Glutamatergic neuron (in vitro differentiated cells): ENCODE measurements at regions not wholly inside any gene's neighbourhood (a gene's known extent, or its start where the extent isn't known, plus 50 kb on each side); places are given as distances from the start of the nearest gene placed in this dataset.
"Not testable (repeated sequence)": the region's sequence is repeated elsewhere in the genome, so short reads cannot be mapped to it uniquely, and the experiment has no call there.

ENCODE experiments used
- DNase-seq: peaks from one replicate; pipeline ENCODE4 v3.0.0; 2022
- H3K27ac Mint-ChIP-seq: one replicate; pipeline ENCODE4 v1.8.0; 2020; ENCODE audit warnings: mild to moderate bottlenecking, mixed read lengths, inconsistent platforms; ENCODE audit not compliant: unreplicated experiment
- H3K27me3 Mint-ChIP-seq: one replicate; pipeline ENCODE4 v1.8.0; 2020; ENCODE audit warnings: mild to moderate bottlenecking, moderate library complexity, mixed read lengths, inconsistent platforms; ENCODE audit not compliant: unreplicated experiment
- H3K36me3 Mint-ChIP-seq: one replicate; pipeline ENCODE4 v1.8.0; 2020; ENCODE audit warnings: mild to moderate bottlenecking, mixed read lengths, inconsistent platforms; ENCODE audit not compliant: unreplicated experiment
- H3K4me1 Mint-ChIP-seq: one replicate; pipeline ENCODE4 v1.8.0; 2020; ENCODE audit warnings: mild to moderate bottlenecking, low read depth, mixed read lengths, inconsistent platforms; ENCODE audit not compliant: unreplicated experiment
- H3K4me3 Mint-ChIP-seq: one replicate; pipeline ENCODE4 v1.8.0; 2020; ENCODE audit warnings: mild to moderate bottlenecking, mixed read lengths, inconsistent platforms; ENCODE audit not compliant: unreplicated experiment
- H3K9me3 Mint-ChIP-seq: one replicate; pipeline ENCODE4 v1.8.0; 2020; ENCODE audit warnings: mild to moderate bottlenecking, moderate library complexity, mixed read lengths, inconsistent platforms; ENCODE audit not compliant: unreplicated experiment
- TF ChIP-seq, protein P1 (sequence below): fragments of 200-600 bp; sonication (generic); IDR thresholded peaks from one replicate; pipeline ENCODE4 v1.5.0; 2021; ENCODE audit not compliant: partially characterized antibody, unreplicated experiment

DNA sequence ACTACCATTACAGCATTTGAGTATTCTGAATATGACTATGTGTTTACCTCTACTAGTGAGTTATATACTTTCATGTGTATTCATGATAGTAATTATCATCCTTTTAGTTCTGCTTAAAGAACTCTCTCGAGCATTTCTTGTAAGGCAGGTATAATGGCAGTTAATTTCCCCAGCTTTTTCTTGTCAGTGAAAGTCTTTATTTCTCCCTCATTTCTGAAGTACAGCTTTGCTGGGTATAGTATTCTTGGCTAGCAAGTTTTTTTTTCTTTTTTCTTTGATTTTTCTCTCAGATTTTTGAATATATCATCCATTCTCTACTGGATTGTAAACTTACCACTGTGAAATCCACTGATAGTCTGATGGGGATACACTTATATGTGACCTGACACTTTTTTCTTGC lies 165.9 kb upstream of the ARHGAP5 start:
- TF ChIP-seq, protein P1, sequence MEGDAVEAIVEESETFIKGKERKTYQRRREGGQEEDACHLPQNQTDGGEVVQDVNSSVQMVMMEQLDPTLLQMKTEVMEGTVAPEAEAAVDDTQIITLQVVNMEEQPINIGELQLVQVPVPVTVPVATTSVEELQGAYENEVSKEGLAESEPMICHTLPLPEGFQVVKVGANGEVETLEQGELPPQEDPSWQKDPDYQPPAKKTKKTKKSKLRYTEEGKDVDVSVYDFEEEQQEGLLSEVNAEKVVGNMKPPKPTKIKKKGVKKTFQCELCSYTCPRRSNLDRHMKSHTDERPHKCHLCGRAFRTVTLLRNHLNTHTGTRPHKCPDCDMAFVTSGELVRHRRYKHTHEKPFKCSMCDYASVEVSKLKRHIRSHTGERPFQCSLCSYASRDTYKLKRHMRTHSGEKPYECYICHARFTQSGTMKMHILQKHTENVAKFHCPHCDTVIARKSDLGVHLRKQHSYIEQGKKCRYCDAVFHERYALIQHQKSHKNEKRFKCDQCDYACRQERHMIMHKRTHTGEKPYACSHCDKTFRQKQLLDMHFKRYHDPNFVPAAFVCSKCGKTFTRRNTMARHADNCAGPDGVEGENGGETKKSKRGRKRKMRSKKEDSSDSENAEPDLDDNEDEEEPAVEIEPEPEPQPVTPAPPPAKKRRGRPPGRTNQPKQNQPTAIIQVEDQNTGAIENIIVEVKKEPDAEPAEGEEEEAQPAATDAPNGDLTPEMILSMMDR: no peak
- H3K27ac Mint-ChIP-seq: no peak overlapping the region
- no peak overlapping the region for H3K4me3 Mint-ChIP-seq
- no peaks in the 10 kb centered on the region for H3K4me1 Mint-ChIP-seq
- peaks cover 12% of the 10 kb centered on the region for H3K9me3 Mint-ChIP-seq
- H3K36me3 Mint-ChIP-seq: peaks cover 7% of the 10 kb centered on the region
- peaks cover 1% of the 10 kb centered on the region for H3K27me3 Mint-ChIP-seq
- no peak for DNase-seq

- H3K9me3 Mint-ChIP-seq: peaks cover 12% of the 10 kb centered on the region
- DNase-seq: no peak
- no peak overlapping the region for H3K27ac Mint-ChIP-seq
- peaks cover 7% of the 10 kb centered on the region for H3K36me3 Mint-ChIP-seq
- H3K4me1 Mint-ChIP-seq: no peaks in the 10 kb centered on the region
- H3K4me3 Mint-ChIP-seq: no peak overlapping the region
- TF ChIP-seq, protein P1: no peak
- peaks cover 1% of the 10 kb centered on the region for H3K27me3 Mint-ChIP-seq
These were observed 163.7 kb upstream of the ARHGAP5 start for GRCh38 chr14:31913370-31913769.

DNA sequence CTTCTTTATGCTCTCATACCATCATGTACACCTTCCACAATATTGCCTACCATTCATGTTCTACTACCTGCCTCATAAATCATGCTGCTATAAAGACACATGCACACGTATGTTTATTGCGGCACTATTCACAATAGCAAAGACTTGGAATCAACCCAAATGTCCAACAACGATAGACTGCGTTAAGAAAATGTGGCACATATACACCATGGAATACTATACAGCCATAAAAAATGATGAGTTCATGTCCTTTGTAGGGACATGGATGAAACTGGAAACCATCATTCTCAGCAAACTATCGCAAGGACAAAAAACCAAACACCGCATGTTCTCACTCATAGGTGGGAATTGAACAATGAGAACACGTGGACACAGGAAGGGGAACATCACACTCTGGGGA lies 158.8 kb upstream of the ARHGAP5 start:
- H3K9me3 Mint-ChIP-seq, H3K27me3 Mint-ChIP-seq, DNase-seq, H3K36me3 Mint-ChIP-seq, H3K4me3 Mint-ChIP-seq, H3K27ac Mint-ChIP-seq: not testable (repeated sequence)
- H3K4me1 Mint-ChIP-seq: peaks cover 24% of the 10 kb centered on the region

DNA sequence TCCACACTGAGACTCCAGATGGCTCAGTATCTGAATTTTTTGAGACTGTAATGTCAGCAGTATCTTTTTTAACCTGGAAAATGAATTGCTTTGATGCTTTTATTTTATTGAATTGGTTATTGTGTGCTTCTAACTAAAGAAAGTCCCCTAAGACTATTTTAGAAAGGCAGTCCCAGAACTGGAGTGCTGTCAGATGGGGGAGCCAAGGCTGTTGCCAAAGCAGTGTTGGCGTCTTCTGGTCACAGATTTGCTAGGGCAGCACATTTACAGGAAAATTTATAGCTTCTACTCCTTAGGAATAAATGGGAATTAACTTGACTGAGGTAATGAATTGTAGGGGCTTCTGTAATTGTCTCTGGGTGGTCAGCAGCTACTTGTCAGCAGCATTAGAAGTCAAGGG lies 157.1 kb upstream of the ARHGAP5 start:
- no peak overlapping the region for H3K27ac Mint-ChIP-seq
- peaks cover 8% of the 10 kb centered on the region for H3K27me3 Mint-ChIP-seq
- H3K4me1 Mint-ChIP-seq: peaks cover 24% of the 10 kb centered on the region
- no peaks in the 10 kb centered on the region for H3K36me3 Mint-ChIP-seq
- DNase-seq: no peak
- H3K4me3 Mint-ChIP-seq: no peak overlapping the region
- H3K9me3 Mint-ChIP-seq: peaks cover 10% of the 10 kb centered on the region
- TF ChIP-seq, protein P1: no peak

DNA sequence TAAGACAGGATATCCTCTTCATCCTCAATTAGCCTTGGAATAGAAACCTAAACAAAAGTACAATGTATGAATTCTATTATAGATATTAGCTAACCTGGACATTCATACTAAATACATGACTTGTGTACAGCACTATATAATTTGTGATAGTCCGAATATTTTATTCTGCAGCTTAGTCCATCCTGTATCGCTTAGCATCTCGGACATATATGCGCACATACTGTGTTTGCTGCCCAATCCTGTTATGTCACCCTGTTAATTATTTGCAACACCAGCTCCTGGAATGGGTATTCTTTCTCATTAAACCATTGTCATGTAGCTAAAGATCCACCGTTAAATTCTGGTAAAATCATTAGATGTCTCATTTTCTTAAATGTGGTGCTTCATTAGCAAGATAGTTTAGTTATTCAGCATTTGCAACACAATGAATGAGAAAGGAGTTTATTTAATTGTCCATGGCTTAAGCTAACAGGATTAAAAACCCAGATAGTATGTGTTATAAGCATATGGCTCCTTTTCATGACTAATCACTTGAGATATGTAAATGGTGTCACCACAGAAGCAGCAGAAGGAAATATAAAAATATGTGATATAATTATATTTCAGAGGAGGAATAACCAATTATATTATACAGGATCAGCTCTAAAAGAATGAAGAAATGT lies 156.0 kb upstream of the ARHGAP5 start:
- TF ChIP-seq, protein P1: no peak
- H3K4me3 Mint-ChIP-seq: peak overlapping the region; percentile 61
- peaks cover 24% of the 10 kb centered on the region for H3K4me1 Mint-ChIP-seq
- H3K36me3 Mint-ChIP-seq: no peaks in the 10 kb centered on the region
- no peak for DNase-seq
- H3K27me3 Mint-ChIP-seq: peaks cover 8% of the 10 kb centered on the region
- peak overlapping the region; percentile 89 for H3K27ac Mint-ChIP-seq
- peaks cover 10% of the 10 kb centered on the region for H3K9me3 Mint-ChIP-seq
